ENCODE measurements at regions not wholly inside any gene's neighbourhood (a gene's known extent, or its start where the extent isn't known, plus 50 kb on each side); places are given as distances from the start of the nearest gene placed in this dataset.

- no peak for DNase-seq
- in situ Hi-C loops (cut with HindIII; ENCODE audit: low pct_ligation_motif_present, low pct_unique_long_range_greater_than_20kb, low sequenced_read_pairs) = no loop called here
Measured at GRCh38 chr13:106633321-106633720, 65.4 kb upstream of the ARGLU1 start.

- in situ Hi-C loops (cut with HindIII; ENCODE audit: low pct_ligation_motif_present, low pct_unique_long_range_greater_than_20kb, low sequenced_read_pairs) = no loop called here
- DNase-seq = no peak
Measured at GRCh38 chr13:106630650-106631049, 62.7 kb upstream of the ARGLU1 start.

- DNase-seq = no peak
- in situ Hi-C loops (cut with HindIII; ENCODE audit: low pct_ligation_motif_present, low pct_unique_long_range_greater_than_20kb, low sequenced_read_pairs) = no loop called here
Measured at GRCh38 chr13:106630162-106630561, 62.2 kb upstream of the ARGLU1 start.

- DNase-seq = no peak
Measured at GRCh38 chr13:106628936-106629659, 61.2 kb upstream of the ARGLU1 start.

GRCh38 chr13:106626473-106626872, 58.5 kb upstream of the ARGLU1 start:
- in situ Hi-C loops (cut with HindIII; ENCODE audit: low pct_ligation_motif_present, low pct_unique_long_range_greater_than_20kb, low sequenced_read_pairs) = no loop called here
- no peak for DNase-seq

More at GRCh38 chr13:106628936-106629659, 61.2 kb upstream of the ARGLU1 start:
- in situ Hi-C loops (cut with HindIII; ENCODE audit: low pct_ligation_motif_present, low pct_unique_long_range_greater_than_20kb, low sequenced_read_pairs) = no loop called here

- in situ Hi-C loops (cut with HindIII; ENCODE audit: low pct_ligation_motif_present, low pct_unique_long_range_greater_than_20kb, low sequenced_read_pairs) = no loop called here
- DNase-seq = no peak
Measured at GRCh38 chr13:106625578-106625977, 57.6 kb upstream of the ARGLU1 start.

GRCh38 chr13:106623799-106624460, 56.0 kb upstream of the ARGLU1 start:
- no peak for DNase-seq
- in situ Hi-C loops (cut with HindIII; ENCODE audit: low pct_ligation_motif_present, low pct_unique_long_range_greater_than_20kb, low sequenced_read_pairs) = no loop called here

- in situ Hi-C loops (cut with HindIII; ENCODE audit: low pct_ligation_motif_present, low pct_unique_long_range_greater_than_20kb, low sequenced_read_pairs) = no loop called here
- no peak for DNase-seq
Measured at GRCh38 chr13:106621833-106622232, 53.9 kb upstream of the ARGLU1 start.

- in situ Hi-C loops (cut with HindIII; ENCODE audit: low pct_ligation_motif_present, low pct_unique_long_range_greater_than_20kb, low sequenced_read_pairs) = no loop called here
Measured at GRCh38 chr13:106619688-106620555, 52.0 kb upstream of the ARGLU1 start.

More at GRCh38 chr13:106619688-106620555, 52.0 kb upstream of the ARGLU1 start:
- DNase-seq = peak; percentile 68

Data from ACHN (cell line).